GM12891 (cell line): ENCODE measurements at regions not wholly inside any gene's neighbourhood (a gene's known extent, or its start where the extent isn't known, plus 50 kb on each side); places are given as distances from the start of the nearest gene placed in this dataset.

Experiments
- POLR2A ChIP-seq: IDR thresholded peaks from 2 replicates; pipeline ENCODE4 v1.6.1; 2011; ENCODE audit warnings: low read depth, low read length, control low read depth
- POLR2AphosphoS5 ChIP-seq: IDR thresholded peaks from 2 replicates; pipeline ENCODE4 v1.6.1; 2011; ENCODE audit warnings: low read depth, low read length, control low read depth
- SPI1 ChIP-seq: IDR thresholded peaks from 2 replicates; pipeline ENCODE4 v1.6.1; 2011; ENCODE audit warnings: low read depth, low read length, control low read depth

- TF ChIP-seq POLR2A (no peak), POLR2AphosphoS5 (no peak), SPI1 (no peak)
Measured at GRCh38 chr18:51522821-51523220, 325.3 kb upstream of the MEX3C start.
